Activated CD8-positive, alpha-beta memory T cell treated with anti-CD3 and anti-CD28 coated beads, Interleukin-2, amount 50 U/mL, for 48 hours (primary cell): ENCODE measurements at regions not wholly inside any gene's neighbourhood (a gene's known extent, or its start where the extent isn't known, plus 50 kb on each side); places are given as distances from the start of the nearest gene placed in this dataset.

Experiments
- DNase-seq: peaks from one replicate; pipeline ENCODE4 v3.0.0-alpha.2; 2020

DNA sequence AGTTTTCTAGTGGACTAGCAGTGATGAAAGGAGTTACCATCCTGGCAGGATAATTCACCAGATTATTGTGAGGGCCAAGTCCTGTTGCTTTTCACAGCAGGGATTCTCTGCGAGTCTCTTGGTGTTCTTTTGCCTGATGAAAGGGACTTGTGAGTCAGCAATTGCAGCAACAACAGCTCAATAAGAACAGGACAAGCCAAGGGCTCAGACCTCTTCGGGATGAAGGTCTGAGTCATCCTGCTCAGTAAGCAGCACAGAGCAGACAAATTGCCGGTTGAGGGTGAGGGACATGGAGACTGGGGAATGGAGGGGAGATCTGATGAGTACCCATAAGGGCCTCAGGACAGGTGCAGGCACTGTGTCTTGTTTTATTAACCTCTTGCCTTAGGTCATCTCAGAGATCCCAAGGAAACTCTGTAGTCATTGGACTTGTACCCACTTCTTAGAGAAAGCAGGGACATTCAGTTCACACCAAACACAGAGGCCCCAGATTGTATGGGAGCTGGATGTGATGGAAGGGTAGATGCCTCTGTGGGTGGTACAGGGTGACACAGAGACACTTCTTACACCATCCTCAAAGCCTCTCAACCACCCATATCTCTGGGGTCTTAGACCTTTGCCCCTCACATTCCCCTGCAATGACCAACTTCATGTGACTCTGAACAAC lies 173.8 kb upstream of the TLE3 start:
- no peak for DNase-seq

DNA sequence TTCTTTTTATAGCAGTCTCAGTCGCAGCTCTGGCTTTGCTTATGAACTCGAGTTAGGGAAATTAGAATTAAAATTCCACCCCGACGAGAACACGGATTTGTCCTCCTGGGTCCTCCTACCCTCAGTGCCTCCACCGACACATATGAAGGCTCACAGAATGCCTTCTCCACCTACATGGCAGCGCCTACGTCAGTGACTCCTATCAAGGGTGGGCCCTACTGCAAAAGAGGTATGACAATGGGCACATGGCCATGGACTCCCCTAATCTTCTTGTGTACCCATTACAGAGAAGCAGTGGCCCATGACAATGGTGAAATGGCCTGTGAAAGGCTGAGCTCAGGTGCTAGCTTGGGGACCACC lies 173.0 kb upstream of the TLE3 start:
- DNase-seq = no peak

DNA sequence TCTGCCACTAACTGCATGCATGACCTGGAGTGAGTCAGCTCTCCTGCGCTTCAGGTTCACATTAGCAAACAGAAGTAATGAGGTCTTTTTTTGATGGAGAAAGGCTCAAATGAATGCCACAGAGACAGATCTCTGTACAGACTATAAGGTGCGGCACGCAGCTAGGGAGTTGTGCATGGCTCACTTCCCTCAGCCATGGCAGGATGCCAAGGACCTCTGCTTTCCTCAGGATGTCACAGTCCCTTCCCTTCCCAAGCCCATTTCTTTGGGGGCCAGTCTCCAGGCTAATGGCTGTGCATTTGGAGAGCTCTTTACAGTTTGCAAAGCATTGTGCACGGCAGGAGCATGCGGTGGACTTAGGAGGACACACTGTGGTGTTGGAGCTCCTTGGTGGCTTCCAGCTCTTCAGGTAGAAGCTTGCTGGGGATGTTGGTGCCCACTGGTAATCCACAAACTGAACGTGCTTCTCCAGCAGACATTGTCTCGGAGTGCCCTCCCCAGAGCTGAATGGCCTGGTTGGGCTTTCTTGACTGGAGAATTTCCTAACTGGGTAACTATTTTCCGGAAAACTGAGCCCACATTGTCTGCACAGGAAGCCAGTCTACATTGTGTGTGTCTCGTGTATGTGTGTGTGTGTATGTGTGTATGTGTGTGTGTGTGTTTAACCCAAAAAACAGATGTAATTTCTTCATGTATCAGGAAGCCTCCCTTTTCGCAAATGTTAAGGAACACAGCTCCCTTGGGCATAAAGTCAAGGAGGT lies 172.5 kb upstream of the TLE3 start:
- no peak for DNase-seq

DNA sequence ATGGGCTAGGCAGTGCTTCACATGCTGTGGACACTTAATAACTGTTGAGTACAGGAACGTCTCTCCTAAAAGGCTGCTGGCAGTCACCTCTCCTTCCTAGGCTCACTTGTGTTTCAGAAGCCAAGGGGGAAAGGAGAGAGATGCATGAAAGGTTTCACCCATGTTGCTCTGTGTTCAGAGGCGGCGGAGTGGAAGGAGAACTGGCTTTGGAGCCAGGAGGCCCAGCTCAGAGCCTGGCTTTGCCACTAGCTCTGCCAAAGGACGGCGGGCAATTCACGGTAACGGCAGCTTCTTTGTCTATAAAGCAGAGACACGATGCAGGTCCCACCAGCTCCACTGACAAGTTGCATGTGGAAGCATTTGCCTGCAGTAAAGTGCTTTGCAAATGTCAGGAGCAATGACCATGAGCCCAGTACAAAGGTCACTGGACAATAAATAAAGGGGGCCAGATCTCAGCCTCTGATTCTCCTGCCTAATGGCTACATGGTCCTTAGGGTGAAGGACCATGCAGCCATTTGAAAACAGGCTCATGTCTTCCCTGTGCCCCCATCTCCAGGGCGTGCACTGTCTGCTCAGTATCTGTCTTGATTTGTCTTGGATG lies 171.7 kb upstream of the TLE3 start:
- no peak for DNase-seq

DNA sequence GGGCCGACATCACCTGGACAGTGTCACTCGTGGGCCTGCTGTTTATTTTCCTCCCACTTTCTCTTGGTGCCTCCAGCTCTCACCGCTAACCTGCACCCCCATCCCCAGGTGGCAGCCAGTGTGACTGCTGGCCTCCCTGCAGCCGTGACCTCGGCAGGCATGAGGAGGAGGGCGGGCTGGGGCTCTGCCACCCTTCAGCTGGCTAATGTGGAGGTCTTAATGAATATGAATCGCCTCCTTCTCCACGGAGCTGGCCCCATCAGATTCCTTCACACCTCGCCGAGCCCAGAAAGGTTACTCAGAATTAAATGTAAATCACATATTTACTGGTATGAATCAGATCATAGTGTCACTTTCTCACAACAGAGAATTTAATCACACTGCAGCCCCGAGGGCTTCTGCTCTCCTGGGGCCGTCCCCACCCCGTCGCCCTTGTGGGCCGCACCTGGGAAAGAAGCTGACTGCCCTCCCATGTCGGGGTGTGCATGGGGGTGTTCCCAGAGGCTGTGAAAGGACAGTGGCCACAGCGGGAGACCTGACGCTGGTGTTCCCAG lies 171.1 kb upstream of the TLE3 start:
- DNase-seq = no peak

DNA sequence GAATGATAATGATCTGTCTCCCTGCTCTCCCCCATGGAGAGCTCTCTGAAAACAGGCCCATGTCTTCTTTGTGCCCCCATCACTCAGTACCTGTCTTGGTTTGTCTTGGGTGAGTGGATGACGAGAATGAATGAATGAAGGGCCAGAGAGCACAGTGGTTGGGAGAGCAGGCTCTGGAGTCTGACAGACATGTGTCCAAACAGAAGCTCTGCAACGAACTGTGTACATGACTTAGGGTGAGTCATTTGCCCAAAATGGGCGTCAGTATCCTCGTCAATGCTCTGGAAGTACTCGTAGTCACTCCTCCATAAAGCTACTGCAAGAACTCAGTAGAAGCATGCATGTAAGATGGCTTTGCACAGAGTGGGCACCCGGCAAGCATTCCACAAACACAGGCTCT lies 170.2 kb upstream of the TLE3 start:
- no peak for DNase-seq

DNA sequence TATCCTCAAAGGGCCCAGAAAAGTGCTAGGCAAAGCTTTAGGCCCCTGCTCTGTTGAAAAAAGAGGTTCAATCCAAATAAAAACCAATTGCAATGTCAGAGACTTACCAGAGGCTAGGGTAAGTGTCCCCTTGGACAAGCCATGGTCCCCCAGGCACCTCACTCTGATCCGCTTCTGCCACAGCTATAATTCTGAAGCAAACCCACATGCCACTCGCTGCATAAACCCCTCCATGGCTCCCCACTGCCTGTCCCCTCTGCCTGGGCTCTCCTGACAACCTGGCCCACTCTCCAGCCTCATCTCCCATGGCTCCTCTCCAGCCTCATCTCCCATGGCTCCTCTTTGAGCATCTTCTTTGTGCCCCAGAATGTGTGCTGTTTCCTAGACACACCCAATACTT lies 169.6 kb upstream of the TLE3 start:
- no peak for DNase-seq

DNA sequence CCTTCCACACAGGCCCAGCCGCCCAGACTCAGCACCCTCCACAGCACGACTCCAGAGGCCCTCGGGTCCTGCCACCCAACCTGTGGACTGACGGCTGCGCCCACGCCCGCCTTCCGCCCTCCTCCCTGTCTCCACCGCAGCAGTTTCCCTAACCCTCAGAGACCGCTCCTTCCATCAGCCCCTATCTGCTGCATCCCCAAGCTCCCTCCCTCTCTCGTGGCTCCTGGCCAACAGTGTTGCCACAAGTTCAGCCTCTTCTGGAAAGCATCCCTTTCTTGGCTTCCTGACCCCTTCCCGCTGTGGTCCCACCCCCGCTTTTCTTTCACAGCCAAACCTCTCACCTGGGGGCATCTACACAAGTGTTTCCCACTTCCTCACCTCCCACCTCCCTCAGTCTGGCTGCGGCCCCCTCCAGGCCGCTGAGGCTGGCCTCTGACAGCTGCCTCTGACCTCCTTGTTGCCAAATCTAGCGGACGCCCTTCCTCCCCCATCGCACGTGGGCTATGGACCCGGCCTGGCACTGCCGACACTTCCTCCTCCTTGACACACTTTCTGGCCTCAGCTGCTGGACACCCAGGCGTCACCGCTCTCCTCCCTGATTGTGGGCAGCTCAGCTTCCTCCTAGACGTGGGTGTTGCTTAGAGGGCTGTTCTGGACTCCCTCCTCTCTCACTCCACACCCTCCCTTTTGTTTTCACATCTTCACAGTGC lies 168.8 kb upstream of the TLE3 start:
- no peak for DNase-seq

DNA sequence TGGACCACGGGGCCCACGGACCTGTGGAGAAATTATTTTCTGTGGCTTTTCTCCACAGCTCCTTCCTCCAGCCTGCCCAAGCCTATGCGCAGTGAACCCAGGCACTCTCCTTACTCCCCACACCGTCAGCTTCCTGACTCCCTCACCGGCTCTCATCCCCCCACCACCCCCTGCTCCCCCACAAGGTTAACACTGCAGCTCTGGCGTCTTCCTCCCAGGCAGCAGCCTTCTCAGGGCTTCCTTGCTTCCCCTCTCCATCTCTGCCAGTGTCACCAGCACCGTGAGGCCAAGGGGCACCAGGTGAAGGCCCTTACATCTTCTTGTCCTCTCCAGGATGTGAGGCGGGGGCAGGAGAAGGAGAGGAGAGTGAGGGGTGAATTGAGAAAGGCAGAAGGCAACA lies 168.3 kb upstream of the TLE3 start:
- no peak for DNase-seq

DNA sequence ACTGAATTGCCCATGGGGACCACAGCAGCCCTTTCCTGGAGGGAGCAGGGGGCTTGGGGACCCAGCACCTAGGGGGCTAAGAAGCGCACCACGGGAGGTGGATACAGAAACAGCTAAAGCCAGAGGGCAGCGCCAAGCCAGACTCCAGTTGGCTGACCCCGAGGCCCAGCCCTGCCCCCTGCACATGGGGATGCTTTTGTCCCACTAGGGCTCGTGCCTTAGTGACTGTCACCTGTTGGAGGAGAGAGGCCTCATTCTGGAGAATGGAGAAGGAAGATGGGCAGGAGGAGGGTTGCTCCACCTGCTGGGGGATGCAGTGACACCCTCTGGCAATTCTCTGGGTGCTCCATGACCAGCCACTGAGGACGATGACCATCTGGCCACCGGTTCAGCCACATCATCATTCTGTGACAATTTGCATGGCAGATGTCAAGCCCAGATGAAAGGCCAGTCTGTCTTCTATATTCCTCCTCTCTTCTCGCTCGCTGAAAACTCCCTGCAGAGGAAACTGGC lies 167.8 kb upstream of the TLE3 start:
- no peak for DNase-seq

DNA sequence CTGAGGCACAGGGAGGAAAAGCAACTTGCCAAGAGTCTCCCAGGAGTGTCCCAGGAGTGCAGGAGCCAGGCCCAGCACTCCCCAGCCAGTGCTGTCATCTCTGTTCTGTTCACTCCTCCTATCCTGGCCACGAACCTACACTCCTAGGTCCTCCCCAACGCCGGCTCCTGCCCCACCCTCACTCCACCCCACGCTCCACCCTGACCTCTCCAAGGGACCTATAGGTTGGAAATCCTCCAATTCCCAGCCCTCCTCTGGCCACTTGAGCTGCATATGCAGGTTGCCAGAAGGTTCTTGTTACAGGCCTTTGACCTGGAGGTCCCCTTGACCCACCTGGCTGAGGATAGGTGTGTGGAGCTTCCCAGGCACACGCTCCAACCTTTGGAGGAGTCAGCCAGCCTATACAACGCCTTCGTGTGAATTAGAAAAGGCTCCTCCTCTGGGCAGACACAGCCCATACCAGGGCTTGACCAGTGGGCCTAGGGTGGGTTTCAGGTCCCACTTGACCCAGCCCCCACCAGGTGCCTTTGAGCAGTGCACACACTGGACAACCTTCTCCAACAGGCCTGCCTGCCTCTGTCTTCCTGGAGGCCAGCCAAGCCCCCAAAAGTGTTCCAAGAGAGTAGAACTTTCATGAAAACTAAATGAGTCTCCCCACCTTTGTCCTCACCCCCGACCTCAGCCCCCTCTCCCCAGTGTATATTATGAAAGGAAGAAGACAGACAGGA lies 167.2 kb upstream of the TLE3 start:
- no peak for DNase-seq

DNA sequence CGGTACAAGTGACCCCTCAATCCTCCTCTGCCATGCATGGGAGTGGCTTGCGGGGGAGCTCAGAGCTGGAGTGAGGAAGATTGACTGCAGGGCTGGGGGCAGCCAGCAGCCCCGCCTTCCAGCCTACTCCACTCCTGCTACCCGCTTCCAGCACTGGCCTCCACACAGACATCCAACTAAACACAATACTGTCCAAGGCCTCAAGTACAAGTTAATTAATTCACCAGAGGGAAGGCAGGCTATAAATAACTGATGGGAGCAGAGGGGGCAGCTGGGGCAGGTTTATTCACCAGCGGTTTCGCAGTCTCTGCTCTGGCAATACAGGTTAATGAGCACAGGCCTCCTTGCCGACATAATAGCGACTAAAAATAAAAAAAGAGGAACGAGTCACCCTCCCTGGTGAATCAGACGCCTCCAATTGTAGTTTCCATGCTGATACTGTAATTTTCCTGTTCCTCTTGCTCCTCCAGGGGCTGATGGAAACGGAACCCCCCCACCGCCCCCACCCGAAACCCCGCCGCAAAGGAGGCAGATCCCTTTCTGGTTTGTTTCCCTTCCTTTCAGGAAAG lies 166.4 kb upstream of the TLE3 start:
- no peak for DNase-seq

DNA sequence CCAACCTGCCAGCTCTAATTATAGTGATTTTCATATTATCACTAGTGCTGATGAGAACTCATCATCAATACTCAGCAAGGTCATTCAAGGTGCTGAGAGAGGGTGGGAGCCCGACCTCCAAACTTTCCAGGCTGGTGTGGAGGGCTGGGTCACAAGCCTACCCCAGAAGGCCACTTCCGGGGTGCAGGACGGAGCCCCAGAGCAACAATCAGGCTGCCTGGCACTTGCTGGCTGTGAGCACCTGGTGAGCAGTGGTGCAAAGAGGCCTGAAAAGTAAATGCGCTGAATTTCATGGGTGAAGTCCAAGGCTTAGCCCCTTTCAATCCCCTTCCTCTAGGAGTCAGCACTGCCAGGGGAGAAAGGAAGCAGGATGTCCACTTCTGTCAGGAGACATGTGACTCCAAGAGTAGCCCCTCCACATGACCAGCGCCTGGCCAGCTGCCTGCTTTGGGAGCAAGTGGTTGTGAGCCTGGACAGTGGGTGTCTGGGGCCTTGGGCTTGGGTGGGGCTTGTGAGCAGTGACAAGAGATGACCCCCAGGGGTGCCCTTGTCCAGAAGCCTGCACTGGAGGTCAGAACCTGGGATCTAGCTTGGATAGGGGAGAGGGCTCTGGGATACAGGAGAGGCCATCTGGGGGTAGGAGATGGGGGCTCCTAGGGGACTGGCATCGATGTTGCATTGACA lies 165.0 kb upstream of the TLE3 start:
- no peak for DNase-seq

DNA sequence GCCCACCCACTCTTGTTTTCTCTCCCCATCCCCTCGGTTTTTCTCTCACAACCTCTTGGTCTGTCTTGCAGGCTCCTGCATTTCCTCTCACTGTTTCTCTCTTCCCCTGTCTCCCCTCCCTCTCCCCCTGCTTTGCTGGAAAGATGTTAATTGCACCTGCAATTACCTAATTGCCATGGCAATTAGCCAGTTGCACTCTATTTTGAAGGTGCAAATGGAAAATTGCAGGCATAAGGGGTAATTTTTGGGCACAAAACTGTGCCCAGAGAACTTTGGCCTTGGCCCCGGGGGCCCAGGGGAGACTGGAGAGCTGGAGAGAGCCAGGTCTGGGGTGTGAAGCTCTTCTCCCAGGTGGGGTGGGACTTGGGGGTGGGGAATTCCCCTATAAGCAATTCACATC lies 164.5 kb upstream of the TLE3 start:
- DNase-seq = no peak

DNA sequence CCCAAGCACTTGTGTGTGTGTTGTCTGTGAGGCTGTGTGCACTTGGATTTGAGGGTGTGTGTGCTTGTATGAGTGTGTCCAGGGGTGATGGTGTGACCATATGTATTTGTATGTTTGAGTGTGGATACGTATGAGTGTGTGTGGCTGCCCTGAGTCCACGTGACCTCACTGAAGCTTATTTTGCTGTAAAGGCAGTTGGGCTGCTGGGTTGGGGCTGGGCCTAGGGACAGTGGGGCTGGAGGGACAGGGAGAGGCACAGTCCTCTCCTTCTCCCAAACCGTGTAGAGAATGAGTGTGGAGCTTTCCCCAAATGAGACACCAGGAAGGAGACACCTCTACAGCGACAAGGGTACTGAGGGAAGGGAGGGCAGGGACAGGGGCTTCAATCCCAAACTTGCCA lies 163.4 kb upstream of the TLE3 start:
- no peak for DNase-seq

DNA sequence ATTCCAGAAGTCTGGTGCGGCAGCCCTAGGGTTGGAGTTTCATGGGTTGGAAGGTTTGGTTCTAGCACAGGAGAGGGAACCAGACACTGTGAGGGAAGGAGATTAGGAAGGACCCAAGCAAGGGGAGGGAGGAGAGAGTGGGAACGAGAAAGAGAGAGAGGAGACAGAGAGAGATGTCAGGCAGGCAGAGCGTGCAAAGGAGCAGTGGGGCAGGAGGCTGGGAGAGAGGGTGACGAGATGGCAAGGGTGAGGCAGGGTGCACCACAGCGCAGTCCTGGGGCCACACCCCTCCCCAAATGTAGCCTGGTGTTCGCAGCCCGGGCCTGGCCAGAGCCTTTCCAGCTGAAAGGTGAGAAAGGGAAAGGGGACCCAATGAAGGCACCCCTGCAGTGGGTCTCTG lies 162.9 kb upstream of the TLE3 start:
- no peak for DNase-seq

DNA sequence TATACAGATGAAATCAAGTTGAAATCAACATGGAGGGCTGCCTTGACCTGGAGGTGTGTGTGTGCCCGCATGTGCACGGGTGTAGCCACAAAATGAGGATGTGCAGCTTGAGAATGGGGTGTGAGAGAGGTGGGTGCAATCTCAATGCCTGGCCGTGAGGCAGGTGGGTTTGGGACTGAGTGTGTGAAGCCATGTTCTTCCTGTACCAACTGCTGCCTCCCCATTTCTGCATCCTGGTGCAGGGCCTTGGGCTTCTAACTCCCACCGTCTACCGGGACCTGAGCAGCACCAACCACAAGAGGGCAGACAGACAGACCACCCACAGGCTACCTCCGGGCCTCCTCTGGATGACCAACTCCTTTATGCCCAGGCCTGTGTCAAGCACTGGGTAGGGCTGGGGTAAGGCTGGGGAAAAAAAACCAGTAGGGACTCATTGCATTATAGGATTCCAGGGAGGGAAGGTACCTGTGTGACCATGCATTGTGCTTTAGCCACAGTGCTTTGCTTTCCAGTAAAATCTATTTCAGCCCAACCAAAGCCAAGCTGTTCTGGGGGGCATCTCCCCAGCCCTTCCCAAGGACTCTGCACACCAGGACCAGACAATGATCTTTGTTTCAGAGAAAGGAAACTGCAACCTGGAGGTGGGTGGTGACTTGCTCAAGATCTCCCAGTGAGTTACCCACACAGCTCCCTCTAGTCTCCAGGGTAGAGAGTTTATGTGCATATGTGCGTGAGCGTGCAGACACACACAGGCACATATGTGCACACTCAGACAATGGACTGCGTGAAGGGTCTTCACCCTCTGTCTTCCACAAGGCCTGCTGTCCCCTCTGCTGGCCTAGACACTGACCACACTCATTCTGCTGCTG lies 162.2 kb upstream of the TLE3 start:
- DNase-seq = no peak

DNA sequence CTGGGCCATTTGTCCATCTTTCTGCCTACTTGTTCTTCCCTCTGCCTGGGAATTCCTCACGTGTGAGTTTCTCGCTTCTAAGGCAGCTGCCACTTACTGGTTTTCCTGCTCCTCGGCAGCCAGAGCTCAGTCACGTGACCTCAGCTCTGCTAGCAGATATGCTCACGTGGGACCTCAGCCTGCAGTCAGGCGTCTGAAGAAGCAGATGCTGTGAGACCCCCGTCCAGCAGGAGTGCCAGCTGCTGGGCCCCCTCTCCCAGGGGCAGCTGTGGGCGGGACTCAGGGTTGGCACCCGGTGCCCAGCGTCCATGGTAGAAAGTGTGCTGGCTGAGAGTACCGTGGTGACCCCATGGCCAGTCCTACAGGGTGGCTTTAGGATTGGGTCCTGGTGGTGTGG lies 161.3 kb upstream of the TLE3 start:
- DNase-seq = no peak

DNA sequence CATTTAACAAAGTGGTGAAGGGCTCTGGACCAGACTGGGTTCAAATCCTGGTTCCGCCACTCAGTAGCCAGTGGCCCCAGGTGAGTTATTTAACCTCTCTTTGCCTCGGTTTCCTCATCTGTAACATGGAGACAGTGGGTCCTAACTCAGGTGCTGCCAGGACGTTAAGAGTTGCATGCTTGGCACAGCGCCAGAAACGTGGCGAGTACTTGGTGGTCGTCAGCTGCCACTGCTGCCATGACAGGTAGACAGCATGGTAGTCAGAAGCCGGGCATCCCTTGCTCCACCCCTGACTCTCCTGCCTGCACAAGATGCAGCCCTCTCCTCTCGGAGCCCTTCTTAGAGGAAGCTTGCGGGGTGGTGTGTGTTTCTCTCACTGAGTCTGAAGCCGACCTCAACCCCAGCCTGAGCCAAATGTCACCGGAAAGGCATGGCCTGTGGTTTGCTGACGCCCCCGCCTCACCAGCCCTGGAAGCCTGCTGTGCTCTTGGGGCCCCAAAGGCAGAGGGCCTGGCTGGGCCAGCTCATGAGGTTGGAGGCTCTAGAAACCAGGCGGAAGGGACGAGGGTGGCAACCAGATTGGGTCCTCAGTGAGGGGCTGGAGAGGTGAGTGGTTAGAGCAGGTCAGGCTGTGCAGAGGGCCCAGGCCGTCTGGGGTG lies 160.8 kb upstream of the TLE3 start:
- peak; percentile 87 for DNase-seq
